Suprapubic skin (tissue), 4 donors: ENCODE measurements at regions not wholly inside any gene's neighbourhood (a gene's known extent, or its start where the extent isn't known, plus 50 kb on each side); places are given as distances from the start of the nearest gene placed in this dataset.

Experiments
- POLR2A ChIP-seq, 2 donors: fragments of 450-650 bp; IDR thresholded peaks; one replicate each; pipeline ENCODE4 v1.6.1; 2017; ENCODE audit warnings: antibody characterized with exemption in 2 of 2, mild to moderate bottlenecking in 2 of 2, moderate library complexity in 2 of 2
- POLR2AphosphoS5 ChIP-seq, 3 donors: sonication (generic); formaldehyde crosslinking; IDR thresholded peaks; one replicate each; pipeline ENCODE4 v1.6.1; 2017; ENCODE audit warnings: antibody characterized with exemption in 3 of 3

- TF ChIP-seq POLR2A (IDR thresholded peaks at IDR 0.05): no peak
- no peak for TF ChIP-seq POLR2AphosphoS5 (IDR thresholded peaks at IDR 0.05)
These were observed 148.3 kb downstream of the GPX5 start for GRCh38 chr6:28673787-28674671.
